Left renal cortex interstitium (tissue), 4 donors: ENCODE measurements at regions not wholly inside any gene's neighbourhood (a gene's known extent, or its start where the extent isn't known, plus 50 kb on each side); places are given as distances from the start of the nearest gene placed in this dataset.

Experiments used
- DNase-seq, 4 donors: peaks; one replicate each; pipeline ENCODE4 v3.0.0-alpha.2; 2013; ENCODE audit warnings: low read depth in 4 of 4, low spot score in 2 of 4, missing footprints in 1 of 4

DNA sequence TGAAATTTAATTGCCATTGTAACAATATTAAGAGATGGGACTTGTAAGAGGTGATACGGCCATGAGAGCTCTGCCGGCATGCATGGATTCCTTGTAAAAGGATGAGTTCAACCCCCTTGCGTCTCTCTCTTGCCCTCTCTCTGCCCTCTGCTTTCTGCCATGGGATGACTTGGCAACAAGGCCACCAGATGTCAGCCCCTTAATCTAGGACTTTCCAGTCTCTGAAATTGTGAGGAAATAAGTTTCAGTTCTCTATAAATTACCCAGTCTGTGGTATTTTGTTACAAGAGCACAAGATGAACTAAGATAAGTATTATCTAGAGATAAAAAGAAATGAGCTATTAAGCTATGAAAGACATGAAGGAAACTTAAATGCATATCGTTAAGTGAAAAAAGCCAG, 145.7 kb upstream of the AHR start:
- no peak for DNase-seq

DNA sequence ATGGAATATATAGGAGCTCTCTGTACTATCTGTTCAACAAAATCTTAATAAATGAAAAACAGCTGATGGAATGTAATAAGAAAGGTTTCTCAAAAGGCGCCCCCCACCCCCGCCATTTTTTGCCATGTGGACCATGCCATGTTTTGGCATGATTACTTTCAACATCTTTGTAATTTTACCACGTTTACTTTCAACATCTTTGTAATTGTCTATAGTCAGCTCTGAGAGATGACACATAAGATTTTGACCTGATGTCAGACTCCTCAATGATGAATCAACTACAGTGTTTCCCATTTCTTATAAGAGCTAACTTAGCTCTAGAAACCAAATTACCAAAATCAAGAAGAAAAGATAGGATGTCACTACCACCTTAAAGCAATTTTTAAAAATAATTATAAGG, 144.9 kb upstream of the AHR start:
- DNase-seq: no peak

DNA sequence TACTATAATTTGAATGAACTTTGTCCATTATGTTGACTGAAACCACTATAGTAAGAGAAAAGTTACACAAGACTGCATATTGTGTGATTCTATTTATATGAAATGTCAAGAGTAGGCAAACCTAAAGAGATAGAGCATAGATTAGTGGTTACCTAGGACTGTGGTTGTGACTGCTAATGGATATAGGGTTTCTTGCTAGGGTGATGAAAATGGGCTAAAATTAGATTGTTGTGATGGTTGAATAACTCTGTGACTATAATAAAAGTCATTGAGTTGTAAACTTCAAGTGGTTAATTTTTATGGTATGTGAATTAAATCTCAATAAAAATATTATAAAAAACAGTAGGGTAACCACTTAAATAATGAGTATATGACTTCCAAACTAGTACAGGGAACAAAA, 142.9 kb upstream of the AHR start:
- DNase-seq: no peak

DNA sequence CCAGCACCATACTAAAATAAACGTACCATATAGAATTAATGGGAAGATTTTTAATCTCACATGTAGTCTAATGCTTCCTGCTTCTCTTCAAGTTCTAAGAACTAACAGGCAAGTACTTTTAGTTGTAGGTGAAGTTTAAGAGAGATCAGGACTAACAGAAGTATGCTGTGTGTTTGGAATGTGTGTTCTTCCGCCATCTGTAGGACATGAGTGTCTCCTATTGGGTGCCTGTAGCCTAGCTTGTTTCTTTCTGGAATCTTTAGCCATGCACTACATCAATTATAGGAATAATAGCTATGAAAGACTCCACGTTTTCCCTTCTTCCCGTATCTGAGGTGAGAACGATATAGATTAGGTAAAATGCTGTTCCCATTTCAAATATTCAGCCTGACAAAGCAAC, 140.2 kb upstream of the AHR start:
- no peak for DNase-seq

DNA sequence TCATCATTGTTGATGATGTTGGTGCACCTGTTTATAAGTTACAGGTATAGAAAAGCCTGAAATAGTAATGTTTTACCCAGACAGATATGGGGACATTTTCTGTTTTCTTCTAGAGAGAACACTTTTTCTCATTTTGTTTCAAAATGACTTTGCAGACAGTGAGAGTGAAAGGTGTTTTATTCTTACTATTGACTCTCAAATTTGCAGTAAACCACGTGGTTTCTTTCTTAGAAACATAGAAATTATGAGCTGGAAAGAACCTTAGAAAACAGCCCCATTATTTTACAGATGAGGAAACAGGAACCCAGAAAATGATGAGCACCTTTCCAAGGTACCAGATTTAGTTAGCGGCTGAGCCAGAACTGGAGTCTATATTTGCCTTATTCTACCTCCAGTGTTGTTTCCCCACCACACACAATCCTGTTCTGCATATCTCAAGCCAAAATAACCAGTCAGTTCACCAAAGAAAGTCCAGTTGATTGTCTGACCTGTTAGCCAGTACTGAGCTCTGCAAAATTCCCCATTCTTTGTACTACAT, 138.9 kb upstream of the AHR start:
- DNase-seq: no peak

DNA sequence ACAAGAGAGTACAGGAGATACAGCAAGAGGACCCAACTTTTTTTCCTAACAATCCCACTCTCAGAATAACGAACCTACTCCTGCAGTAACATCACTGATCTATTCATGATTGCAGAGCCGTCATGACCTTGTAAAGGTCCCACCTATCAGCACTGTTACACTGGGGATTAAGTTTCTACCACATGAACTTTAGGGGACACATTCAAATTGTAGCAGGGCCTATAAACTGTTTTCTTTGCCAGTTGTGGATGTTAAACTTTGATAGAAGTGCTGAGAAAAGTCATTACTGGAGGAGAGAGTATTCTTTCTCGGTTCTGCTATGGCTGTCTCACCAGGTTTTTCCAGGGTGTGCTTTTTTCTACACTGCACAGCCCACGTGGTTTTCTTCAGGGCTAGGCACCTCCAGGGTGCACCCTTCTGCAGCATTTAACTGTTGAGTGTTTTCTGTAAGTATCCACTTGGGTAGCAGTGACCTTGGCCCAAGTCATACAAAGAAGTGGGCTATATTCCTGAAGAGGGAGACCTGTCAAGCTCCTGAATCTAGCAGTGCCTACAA, 131.6 kb upstream of the AHR start:
- no peak for DNase-seq

DNA sequence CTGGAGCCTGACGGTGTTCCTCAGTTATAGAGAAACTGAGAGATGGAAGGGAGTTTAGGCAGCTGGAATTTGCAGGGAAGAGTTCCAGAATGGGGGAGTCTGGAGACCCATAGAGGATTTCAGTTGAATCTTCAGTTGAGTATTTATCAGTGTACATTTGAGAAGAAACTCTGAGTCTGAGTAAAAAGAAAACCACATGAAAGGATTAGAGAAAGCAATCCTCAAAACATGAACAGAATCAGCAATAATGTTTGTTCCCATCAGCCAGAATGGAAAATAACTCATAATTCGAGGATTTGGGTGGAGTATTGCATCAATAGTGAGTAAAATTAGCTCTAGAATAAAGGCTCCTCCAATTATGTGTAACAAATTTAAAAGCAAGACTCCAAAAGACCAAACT, 130.0 kb upstream of the AHR start:
- DNase-seq: no peak

DNA sequence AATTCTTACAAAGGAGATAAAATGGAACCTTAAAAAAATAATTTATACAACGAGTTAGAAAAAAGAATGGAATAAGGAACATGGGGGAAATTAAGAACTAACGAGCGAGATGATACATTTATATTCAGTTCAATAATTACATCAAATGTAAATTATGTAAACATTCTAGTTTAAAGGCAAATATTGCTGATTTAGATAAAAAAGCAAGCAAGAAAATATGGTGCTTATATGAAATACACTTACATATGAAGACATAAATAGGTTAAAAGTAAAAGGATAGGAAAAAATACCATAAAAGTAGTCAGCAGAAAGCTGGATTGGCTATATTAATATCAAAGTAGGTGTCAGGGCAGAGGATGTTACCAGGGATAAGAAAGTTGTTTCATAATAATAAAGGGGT, 127.0 kb upstream of the AHR start:
- no peak for DNase-seq

DNA sequence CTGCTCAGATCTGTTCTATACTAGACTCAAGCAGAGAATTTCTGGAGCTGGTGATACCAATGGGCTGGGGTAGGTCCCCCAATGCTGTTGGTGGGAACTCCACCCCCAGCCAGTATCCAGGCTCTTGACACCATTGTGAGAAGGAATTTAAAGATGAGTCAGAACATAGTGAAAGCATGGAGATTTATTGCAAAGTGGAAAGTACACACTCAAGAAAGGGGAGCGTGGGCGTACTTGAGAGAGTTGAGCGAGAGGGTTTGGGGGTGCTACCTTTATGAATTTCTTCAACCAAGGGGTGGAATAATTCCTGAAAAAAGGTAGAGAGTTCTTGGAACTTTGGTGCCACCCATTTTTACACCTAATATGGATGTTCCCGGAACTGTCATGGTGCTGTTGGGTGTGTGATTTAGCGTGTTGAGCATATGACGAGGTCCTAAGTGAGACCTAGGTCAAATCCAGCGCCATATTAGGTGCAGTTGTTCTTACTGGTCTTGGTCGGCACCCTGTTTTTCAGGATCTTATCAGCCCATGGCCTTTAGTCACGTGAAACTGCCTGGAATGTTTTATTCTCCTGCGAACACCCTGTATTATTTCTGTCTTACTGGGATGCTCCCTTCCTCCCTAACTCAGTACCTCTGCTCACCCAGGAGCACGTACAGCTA, 122.0 kb upstream of the AHR start:
- no peak for DNase-seq

DNA sequence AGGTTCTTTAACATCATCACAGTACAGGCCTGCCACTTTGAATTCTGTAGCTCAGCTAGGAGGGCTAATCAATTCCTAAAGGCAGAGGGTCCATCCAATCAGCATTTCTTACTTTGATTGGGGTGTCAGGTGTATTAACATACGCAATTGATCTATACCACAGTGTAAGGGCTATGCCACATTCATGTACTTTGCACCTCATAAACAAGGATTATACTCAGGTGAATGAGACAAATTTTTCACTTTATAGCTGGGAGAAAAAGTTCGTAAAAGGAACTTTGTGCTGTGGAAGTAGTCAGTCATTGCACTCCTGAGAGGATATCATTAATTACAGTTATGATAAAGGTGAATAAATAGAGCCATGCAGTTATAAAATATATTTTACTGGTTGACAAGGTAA, 119.9 kb upstream of the AHR start:
- DNase-seq: no peak

DNA sequence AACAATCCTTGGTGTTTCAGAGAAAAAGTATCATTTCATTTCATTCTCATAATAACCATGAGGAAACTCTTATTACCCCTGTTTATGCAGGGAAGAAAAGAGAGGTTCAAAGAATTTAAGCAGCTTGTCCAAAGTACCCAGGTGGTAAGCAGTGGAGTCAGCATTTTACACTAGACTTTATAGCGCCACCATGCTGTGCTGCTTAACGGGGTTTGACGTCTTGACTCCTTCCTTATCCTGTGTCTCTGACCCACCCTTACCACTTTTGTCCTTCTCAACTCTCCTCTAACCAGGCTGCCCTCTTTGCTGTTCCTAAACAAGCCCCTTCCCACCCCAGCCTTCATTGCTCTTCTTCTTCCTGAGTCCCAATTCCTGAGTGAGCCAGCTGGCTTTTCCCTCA, 117.0 kb upstream of the AHR start:
- DNase-seq: no peak

DNA sequence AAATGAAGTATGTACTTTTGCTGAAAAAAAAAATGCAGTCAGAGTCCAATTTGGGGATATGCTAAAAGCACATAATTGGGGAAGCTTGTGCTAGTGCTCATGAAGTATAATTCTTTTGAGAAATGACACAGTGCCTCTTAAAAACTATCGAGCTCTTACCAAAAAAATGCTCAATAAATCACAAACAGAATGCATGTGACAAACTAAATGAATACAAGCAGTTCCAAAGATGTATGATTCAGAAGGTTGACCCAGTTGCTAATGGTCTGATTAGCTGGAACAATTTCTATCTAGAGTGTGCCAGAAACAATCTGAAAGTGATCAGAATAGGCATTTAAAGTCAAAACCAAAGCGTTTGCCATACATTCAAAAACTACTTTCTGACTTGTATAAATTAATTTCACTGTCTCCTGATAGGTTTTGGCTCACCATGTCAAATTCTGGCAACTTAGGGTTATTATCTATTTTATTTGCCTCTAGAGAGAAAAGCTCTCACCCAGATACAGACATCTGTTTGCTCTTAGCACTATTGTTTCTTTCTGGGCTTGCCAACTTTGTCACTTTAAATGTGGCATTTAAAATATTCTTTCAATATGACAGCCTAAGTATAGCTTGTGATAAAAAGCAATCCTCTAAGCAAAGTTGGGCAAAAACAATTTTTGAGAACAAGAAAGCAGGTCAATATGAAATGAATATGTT, 114.7 kb upstream of the AHR start:
- no peak for DNase-seq

DNA sequence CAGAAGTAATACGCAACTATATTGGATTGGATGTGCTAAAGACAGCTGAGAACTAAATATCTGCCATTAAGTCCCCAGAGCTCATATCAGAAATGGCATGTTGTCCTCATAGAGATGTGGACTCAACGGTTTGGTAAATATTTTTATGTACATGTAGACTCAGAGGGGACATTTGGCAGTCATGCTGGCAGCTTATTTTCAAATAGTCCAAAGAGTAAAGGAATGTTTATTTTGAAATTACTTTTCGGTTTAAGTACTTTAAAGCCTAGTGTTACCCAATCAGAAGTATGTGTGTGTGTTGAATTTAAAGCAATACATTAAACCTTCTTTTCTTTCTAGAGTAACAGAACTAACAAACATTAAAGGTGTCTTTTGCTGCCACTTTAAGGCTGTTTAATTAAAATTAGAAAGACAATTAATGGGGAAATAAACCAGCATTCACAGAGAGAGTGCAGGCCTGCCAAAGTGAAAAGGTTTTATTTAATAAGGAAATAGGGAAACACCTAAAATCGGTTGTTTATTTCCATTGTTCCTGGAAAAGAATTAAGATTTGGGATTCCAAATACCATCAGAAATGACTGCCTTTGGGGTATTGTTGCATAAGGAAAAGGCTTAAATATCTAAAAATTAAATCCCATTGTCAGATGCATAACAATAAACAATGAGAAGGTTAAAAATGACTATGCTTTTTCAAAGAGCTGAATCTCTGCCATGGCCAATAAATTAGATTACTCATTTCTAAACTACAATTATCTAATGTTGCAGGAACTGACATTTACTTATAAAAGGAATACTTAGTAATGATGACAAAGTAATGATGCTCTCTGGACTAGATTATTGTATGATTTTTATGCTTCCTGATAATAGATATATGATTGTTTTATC, 113.4 kb upstream of the AHR start:
- no peak for DNase-seq

DNA sequence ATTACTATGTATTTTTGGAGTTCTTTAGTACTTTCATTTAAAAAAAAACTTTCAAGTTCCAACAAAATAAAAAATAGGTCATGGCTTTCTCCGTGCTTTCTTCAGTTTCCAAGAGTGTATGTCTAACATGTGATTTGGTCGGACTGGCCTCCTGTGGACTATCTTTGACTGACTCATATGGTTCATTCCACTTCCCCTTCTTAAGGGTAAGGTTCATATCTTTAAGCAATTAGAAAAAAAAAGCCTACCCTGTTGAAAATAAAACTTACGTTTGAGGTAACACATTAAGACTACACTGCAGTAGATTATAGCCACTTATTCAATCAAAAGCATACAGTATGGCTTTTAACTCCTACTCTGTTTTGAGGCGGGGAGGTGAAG, 112.8 kb upstream of the AHR start:
- DNase-seq: no peak

DNA sequence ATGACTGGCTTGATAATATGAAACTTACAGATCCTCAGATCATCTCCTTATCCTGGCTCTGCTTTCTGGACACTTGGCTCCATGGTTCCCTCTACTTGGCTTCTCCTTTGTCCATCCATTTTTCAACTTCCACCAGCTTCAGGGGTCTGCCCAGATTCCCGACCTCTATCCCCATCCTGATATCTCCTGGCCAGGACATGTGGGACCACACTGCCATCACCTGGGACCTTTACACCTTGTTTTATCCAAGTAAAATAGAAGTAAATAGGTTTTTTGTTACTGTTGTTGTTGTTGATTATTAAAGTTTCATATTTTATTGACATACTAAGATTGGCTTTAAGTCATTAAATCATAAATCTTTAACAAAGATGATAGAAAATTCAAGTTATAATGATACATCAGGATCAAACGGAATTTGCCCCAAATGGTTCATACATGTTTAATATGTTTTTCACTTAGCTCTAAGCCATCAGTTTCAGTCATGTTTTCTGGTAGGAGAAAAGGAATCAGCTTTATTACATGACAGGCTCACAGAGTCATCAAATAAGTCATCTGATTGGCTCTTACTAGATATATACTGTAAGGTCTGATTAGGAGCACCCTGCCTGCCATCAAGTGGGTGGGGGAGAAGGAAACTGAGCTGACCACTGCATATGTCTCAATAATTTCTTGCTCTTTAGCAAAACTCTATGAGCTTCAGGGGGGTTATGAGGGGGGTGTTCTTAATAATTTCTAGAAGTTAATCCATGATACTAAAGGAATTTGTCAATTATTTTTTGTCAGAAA, 111.5 kb upstream of the AHR start:
- DNase-seq: no peak

DNA sequence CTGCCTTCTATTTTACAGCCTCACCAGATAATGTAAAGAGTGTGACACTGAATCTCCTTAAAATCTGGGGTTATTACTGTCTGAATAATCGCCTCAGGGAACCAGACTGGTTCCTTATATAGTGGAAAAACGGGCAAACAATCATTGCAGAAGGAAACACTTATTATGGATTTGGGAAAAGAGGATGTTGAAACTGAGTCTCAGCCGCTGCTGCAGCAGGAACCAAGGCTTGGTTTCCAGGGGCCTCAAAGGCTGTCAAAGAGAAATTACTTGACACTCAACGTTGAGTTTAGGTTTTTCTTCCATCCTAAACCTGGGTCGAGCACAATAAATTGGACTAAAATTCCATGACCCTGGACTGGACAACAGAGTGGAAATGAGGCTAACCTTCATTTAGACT, 103.8 kb upstream of the AHR start:
- DNase-seq: no peak

DNA sequence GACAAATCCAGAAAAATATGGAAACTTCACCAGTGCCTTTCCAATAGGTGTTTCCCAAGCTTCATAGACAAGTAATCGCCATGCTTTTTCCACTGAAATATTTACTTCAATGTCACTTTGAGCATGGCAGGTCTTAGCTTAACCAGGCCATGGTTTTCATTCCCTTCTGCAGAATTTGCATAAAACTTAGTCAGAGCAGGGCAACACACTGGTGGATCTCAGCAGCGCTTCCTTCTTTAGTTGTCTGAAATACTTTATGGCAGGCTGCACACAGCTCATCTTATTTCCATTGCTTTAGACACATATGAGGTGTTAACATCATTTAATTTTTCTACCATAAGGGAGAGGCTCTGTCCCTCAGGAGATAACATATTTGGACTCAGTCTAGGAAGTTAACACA, 102.9 kb upstream of the AHR start:
- DNase-seq: no peak

DNA sequence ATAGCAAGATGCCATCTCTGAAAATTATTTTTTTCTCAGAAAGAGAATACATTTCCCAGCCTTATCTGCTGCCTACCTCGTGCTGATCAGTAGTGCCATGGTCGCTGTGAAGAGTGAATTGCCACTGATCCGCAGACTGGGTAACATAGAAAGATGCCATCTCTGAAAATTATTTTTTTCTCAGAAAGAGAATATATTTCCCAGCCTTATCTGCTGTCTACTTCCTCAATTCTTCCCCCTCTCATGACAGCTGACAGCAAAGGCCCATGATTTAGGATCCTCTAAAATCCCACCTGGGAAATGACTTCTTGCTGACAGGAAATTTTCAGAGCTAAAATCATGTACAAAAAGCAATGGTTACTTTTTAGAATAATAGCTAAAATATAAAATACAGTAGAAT, 92.5 kb upstream of the AHR start:
- no peak for DNase-seq

DNA sequence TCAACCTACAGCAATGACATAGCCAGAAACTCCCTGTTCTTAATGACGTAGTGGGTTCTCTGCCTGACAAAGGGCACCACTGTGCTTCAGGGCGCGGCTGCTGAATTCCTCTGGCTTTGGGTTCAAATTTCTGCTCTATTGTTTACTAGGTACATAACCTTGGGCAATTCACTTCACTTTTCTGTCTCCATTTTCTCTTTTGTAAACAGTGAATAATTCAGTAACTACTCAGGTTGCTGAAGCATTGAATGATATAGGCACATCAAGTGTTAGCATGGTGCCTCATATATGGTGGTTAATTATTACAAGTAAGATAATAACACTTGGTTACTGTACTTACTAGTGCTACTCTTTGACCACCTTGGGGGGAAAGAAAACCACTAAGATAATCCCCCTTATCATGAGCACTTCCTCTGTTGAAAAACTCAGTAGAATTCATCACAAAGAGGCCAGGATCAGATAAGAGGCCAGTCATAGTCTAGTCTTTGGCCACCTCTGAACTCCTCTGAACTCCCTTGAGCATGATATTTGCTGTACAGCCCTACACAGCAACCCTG, 92.0 kb upstream of the AHR start:
- no peak for DNase-seq

DNA sequence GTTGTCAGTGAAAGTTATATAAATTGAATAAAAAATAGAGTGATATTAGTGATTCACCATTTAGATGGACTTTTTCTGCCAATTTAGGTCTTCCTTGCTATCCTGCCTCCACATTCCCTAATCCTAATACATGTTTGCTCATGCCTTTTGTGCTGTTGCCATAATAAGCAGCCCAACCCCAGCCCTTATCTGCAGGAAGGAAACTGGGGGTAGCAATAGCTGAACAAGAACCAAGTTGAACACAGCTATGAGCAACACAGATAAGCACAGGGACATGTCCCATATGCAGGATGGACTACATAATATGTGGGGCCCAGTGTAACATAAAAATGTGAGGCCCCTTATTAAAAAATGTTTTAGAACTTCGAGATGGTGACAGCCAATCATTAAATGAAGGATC, 91.2 kb upstream of the AHR start:
- DNase-seq: no peak
